ENCODE measurements at regions not wholly inside any gene's neighbourhood (a gene's known extent, or its start where the extent isn't known, plus 50 kb on each side); places are given as distances from the start of the nearest gene placed in this dataset.

DNA sequence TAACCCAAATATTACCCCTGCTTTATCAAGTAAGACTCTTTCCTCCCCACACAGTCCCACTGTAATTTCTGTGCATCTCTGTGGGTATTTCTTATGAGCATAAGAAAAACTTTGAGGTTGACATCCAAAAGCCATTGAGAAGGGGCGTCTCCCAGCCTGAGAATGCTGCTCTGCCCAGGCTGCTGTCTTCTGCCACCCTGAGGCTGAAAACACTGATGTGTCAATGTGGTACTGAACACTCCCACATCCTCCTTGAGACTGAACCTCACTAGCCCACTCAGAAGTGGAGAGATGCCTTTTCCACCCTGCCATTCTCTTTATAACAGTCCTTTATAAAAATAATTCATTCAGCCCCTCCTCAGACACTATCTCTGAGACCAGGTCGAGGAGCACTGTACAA, 120.8 kb downstream of the SMIM20 start:
- TF ChIP-seq POLR2A (IDR thresholded peaks at IDR 0.05): no peak
- TF ChIP-seq, protein P1, sequence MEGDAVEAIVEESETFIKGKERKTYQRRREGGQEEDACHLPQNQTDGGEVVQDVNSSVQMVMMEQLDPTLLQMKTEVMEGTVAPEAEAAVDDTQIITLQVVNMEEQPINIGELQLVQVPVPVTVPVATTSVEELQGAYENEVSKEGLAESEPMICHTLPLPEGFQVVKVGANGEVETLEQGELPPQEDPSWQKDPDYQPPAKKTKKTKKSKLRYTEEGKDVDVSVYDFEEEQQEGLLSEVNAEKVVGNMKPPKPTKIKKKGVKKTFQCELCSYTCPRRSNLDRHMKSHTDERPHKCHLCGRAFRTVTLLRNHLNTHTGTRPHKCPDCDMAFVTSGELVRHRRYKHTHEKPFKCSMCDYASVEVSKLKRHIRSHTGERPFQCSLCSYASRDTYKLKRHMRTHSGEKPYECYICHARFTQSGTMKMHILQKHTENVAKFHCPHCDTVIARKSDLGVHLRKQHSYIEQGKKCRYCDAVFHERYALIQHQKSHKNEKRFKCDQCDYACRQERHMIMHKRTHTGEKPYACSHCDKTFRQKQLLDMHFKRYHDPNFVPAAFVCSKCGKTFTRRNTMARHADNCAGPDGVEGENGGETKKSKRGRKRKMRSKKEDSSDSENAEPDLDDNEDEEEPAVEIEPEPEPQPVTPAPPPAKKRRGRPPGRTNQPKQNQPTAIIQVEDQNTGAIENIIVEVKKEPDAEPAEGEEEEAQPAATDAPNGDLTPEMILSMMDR (IDR thresholded peaks at IDR 0.05): no peak

Measured in heart left ventricle (tissue), 13 donors.